A549 (cell line): ENCODE measurements at regions not wholly inside any gene's neighbourhood (a gene's known extent, or its start where the extent isn't known, plus 50 kb on each side); places are given as distances from the start of the nearest gene placed in this dataset.
"Not testable (repeated sequence)": the region's sequence is repeated elsewhere in the genome, so short reads cannot be mapped to it uniquely, and the experiment has no call there.

Experiments used
- EP300 ChIP-seq, 2 experiments: fragments of >200 bp; sonication (Bioruptor Twin); formaldehyde crosslinking; IDR thresholded peaks; 2 replicates in 1 of 2; 3 replicates in 1 of 2; pipeline ENCODE4 v1.6.1; 2016 to 2017
- HOXA7 ChIP-seq: fragments of 250-450 bp; sonication (Bioruptor Pico); IDR thresholded peaks from 2 replicates; pipeline ENCODE4 v1.5.0; 2020; ENCODE audit warnings: mild to moderate bottlenecking, moderate library complexity
- MAZ ChIP-seq: fragments of 150-350 bp; IDR thresholded peaks from 2 replicates; pipeline ENCODE4 v1.6.1; 2014; ENCODE audit warnings: antibody characterized with exemption, low read depth, low read length, borderline replicate concordance
- MYC ChIP-seq: IDR thresholded peaks from 2 replicates; pipeline ENCODE4 v1.6.1; 2012; ENCODE audit warnings: mild to moderate bottlenecking, inconsistent platforms, low read length, improper control_type of control experiment, borderline replicate concordance
- NR3C1 ChIP-seq: fragments of >200 bp; sonication (Bioruptor Twin); formaldehyde crosslinking; IDR thresholded peaks from 3 replicates; pipeline ENCODE4 v1.6.1; 2017
- SMC3 ChIP-seq: fragments of >200 bp; sonication (Bioruptor Twin); formaldehyde crosslinking; IDR thresholded peaks from 3 replicates; pipeline ENCODE4 v1.6.1; 2018; ENCODE audit warnings: inconsistent platforms
- TF ChIP-seq, protein P1 (sequence below): fragments of 150-350 bp; IDR thresholded peaks from 2 replicates; pipeline ENCODE4 v1.6.1; 2014; ENCODE audit warnings: low read depth, mild to moderate bottlenecking, low read length
- TF ChIP-seq, protein P2 (sequence below): fragments of >200 bp; sonication (Bioruptor Twin); formaldehyde crosslinking; IDR thresholded peaks from 3 replicates; pipeline ENCODE4 v1.5.1; 2016

DNA sequence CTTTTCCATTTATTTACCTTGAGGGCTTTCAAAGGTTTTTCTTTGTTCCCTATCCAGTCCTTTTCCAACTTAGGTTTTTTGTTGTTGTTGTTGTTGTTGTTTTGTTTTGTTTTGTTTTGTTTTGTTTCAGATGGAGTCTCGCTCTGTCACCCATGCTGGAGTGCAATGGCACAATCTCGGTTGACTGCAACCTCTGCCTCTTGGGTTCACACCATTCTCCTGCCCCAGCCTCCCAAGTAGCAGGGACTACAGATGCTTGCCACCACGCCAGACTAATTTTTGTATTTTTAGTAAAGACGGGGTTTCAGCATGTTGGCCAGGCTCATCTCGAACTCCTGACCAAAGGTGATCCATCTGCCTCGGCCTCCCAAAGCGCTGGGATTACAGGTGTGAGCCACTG, 2906.0 kb downstream of the RPIA start:
- TF ChIP-seq, protein P1, sequence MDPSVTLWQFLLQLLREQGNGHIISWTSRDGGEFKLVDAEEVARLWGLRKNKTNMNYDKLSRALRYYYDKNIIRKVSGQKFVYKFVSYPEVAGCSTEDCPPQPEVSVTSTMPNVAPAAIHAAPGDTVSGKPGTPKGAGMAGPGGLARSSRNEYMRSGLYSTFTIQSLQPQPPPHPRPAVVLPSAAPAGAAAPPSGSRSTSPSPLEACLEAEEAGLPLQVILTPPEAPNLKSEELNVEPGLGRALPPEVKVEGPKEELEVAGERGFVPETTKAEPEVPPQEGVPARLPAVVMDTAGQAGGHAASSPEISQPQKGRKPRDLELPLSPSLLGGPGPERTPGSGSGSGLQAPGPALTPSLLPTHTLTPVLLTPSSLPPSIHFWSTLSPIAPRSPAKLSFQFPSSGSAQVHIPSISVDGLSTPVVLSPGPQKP: not testable (repeated sequence)
- not testable (repeated sequence) for TF ChIP-seq SMC3; HOXA7 (CRISPR knock-in tag); MYC; EP300 (IDR thresholded peaks at IDR 0.05); MAZ; NR3C1
- TF ChIP-seq, protein P2, sequence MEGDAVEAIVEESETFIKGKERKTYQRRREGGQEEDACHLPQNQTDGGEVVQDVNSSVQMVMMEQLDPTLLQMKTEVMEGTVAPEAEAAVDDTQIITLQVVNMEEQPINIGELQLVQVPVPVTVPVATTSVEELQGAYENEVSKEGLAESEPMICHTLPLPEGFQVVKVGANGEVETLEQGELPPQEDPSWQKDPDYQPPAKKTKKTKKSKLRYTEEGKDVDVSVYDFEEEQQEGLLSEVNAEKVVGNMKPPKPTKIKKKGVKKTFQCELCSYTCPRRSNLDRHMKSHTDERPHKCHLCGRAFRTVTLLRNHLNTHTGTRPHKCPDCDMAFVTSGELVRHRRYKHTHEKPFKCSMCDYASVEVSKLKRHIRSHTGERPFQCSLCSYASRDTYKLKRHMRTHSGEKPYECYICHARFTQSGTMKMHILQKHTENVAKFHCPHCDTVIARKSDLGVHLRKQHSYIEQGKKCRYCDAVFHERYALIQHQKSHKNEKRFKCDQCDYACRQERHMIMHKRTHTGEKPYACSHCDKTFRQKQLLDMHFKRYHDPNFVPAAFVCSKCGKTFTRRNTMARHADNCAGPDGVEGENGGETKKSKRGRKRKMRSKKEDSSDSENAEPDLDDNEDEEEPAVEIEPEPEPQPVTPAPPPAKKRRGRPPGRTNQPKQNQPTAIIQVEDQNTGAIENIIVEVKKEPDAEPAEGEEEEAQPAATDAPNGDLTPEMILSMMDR: not testable (repeated sequence)
